CD14-positive monocyte (primary cell): ENCODE measurements at regions not wholly inside any gene's neighbourhood (a gene's known extent, or its start where the extent isn't known, plus 50 kb on each side); places are given as distances from the start of the nearest gene placed in this dataset.

ENCODE experiments used
- DNase-seq, 3 donors: peaks; one replicate each; pipeline ENCODE4 v3.0.0-alpha.2; 2011 to 2022
- H2AFZ ChIP-seq: 2 replicates; pipeline ENCODE4 v1.6.0; 2012; ENCODE audit warnings: mild to moderate bottlenecking, low read depth, low read length, inconsistent platforms; ENCODE audit not compliant: insufficient read depth, poor library complexity, severe bottlenecking
- H3K27ac ChIP-seq, 2 donors: 1 replicate in 1 of 2; 2 replicates in 1 of 2; pipeline ENCODE4 v1.5.1; 2012 to 2013; ENCODE audit warnings: low read length in 2 of 2, control low read depth in 1 of 2, inconsistent platforms in 1 of 2, low read depth in 1 of 2, mild to moderate bottlenecking in 1 of 2
- H3K27me3 ChIP-seq, 2 donors: one replicate each; pipeline versions ENCODE4 v1.6.0 to v1.6.1; 2011 to 2013; ENCODE audit warnings: low read length in 2 of 2; ENCODE audit not compliant: control insufficient read depth in 2 of 2, insufficient read depth in 2 of 2
- H3K36me3 ChIP-seq, 2 donors: replicated peaks in 1 of 2; 1 replicate in 1 of 2; 2 replicates in 1 of 2; pipeline versions ENCODE4 v1.5.1 to v1.6.1; 2012 to 2013; ENCODE audit warnings: low read length in 2 of 2, control low read depth in 1 of 2, inconsistent platforms in 1 of 2, mild to moderate bottlenecking in 1 of 2; ENCODE audit not compliant: insufficient read depth in 2 of 2, control insufficient read depth in 1 of 2
- H3K4me1 ChIP-seq, 2 donors: 1 replicate in 1 of 2; 2 replicates in 1 of 2; pipeline versions ENCODE4 v1.5.1 to v1.6.1; 2012 to 2013; ENCODE audit warnings: low read length in 2 of 2, control low read depth in 1 of 2, inconsistent platforms in 1 of 2, mild to moderate bottlenecking in 1 of 2, moderate library complexity in 1 of 2; ENCODE audit not compliant: insufficient read depth in 2 of 2, control insufficient read depth in 1 of 2
- H3K4me2 ChIP-seq: replicated peaks from 2 replicates; pipeline ENCODE3; 2012; ENCODE audit warnings: low read length, moderate library complexity, mild to moderate bottlenecking; ENCODE audit not compliant: poor library complexity, severe bottlenecking; ENCODE audit errors: extremely low read depth
- H3K4me3 ChIP-seq, 3 experiments: fragments of 200-600 bp in 1 of 3; sonication (generic) in 1 of 3; replicated peaks in 1 of 3; 1 replicate in 2 of 3; 2 replicates in 1 of 3; pipeline ENCODE4 v1.5.1; 2011 to 2013; ENCODE audit warnings: low read length in 3 of 3, mild to moderate bottlenecking in 3 of 3, control low read depth in 2 of 3, low read depth in 2 of 3, inconsistent platforms in 1 of 3, moderate library complexity in 1 of 3
- H3K79me2 ChIP-seq: 2 replicates; pipeline ENCODE4 v1.6.0; 2012; ENCODE audit warnings: mild to moderate bottlenecking, control low read depth, inconsistent platforms, low read length, moderate library complexity; ENCODE audit not compliant: insufficient read depth
- H3K9ac ChIP-seq: 2 replicates; pipeline ENCODE4 v1.6.0; 2017; ENCODE audit warnings: low read length, mild to moderate bottlenecking; ENCODE audit not compliant: insufficient read depth, poor library complexity, severe bottlenecking
- H3K9me3 ChIP-seq, 2 donors: replicated peaks in 1 of 2; 1 replicate in 1 of 2; 2 replicates in 1 of 2; pipeline versions ENCODE4 v1.5.1 to v1.6.1; 2012 to 2013; ENCODE audit warnings: low read length in 2 of 2, control low read depth in 1 of 2; ENCODE audit not compliant: control insufficient read depth in 1 of 2, insufficient read depth in 1 of 2
- H4K20me1 ChIP-seq: 2 replicates; pipeline ENCODE4 v1.6.0; 2012; ENCODE audit warnings: mild to moderate bottlenecking, low read length, control low read depth, moderate library complexity; ENCODE audit not compliant: insufficient read depth
- H3K27ac Mint-ChIP-seq, 7 donors: one replicate each; pipeline ENCODE4 v1.8.0; 2020; ENCODE audit warnings: mild to moderate bottlenecking in 7 of 7, mixed read lengths in 7 of 7, moderate library complexity in 6 of 7, inconsistent platforms in 2 of 7
- H3K27me3 Mint-ChIP-seq, 3 donors: one replicate each; pipeline ENCODE4 v1.8.0; 2021 to 2022; ENCODE audit warnings: low read depth in 3 of 3, mild to moderate bottlenecking in 3 of 3, mixed read lengths in 3 of 3, moderate library complexity in 3 of 3, inconsistent platforms in 1 of 3
- H3K36me3 Mint-ChIP-seq, 2 donors: one replicate each; pipeline ENCODE4 v1.8.0; 2020; ENCODE audit warnings: mixed read lengths in 2 of 2, inconsistent platforms in 1 of 2, mild to moderate bottlenecking in 1 of 2
- H3K4me1 Mint-ChIP-seq: one replicate; pipeline ENCODE4 v1.8.0; 2020; ENCODE audit warnings: mild to moderate bottlenecking, mixed read lengths
- H3K4me3 Mint-ChIP-seq, 2 donors: one replicate each; pipeline ENCODE4 v1.8.0; 2020; ENCODE audit warnings: mild to moderate bottlenecking in 2 of 2, mixed read lengths in 2 of 2, moderate library complexity in 1 of 2
- H3K9me3 Mint-ChIP-seq, 7 donors: one replicate each; pipeline ENCODE4 v1.8.0; 2020 to 2022; ENCODE audit warnings: mixed read lengths in 7 of 7, mild to moderate bottlenecking in 6 of 7, moderate library complexity in 6 of 7, inconsistent platforms in 2 of 7
- WGBS: methylation state at CpG from one replicate; pipeline ENCODE4 v1.1.5; 2013; ENCODE audit warnings: missing lambda C conversion rate; ENCODE audit not compliant: insufficient coverage; 5-methylcytosine and 5-hydroxymethylcytosine counted together
- intact Hi-C, 2 donors: fragments of 100-400 bp; cut with micrococcal nuclease; formaldehyde crosslinking; loops; one replicate each; pipeline versions ENCODE4 v1.15.0 to v1.15.1; 2023
- TF ChIP-seq, protein P1 (sequence below): fragments of 200-600 bp; IDR thresholded peaks from one replicate; pipeline ENCODE4 v1.8.0; 2022; ENCODE audit warnings: antibody characterized with exemption, mild to moderate bottlenecking

DNA sequence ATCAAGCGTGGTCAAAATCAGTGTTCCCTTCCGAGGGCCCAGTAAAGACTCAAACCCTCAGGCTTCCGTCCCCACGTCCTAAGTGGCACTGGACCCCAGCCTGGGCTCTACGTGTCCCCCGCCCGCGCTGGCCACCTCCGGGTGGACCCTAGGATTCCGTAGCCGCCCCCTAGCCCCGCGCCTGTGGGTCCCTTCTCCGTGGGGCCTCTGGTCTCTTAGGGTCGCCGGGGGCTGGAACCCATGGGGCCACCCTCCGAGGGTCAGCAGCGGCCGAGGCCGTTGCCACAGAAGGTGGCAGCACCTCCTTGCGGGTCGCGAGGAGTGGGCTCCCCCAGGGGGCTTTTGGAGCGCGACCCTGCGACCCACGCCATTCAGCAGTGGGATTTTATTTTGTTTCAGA lies 170.5 kb upstream of the EEPD1 start:
- Histone ChIP-seq H3K4me2 (no peak overlapping the region), H3K9ac (no peak overlapping the region), H2AFZ (no peak overlapping the region), H3K36me3 (no peaks in the 10 kb centered on the region), H3K4me3 (no peak overlapping the region), H3K9me3 (no peaks in the 10 kb centered on the region), H4K20me1 (no peaks in the 10 kb centered on the region), H3K79me2 (no peaks in the 10 kb centered on the region), H3K27ac (no peak overlapping the region), H3K4me1 (no peaks in the 10 kb centered on the region), H3K27me3 (no peaks in the 10 kb centered on the region)
- no peaks in the 10 kb centered on the region for H3K36me3 Mint-ChIP-seq
- WGBS = 93% methylated on average over 18 of the region's 27 CpGs
- H3K9me3 Mint-ChIP-seq = no peaks in the 10 kb centered on the region
- no peak overlapping the region for H3K27ac Mint-ChIP-seq
- intact Hi-C loops = loop anchor here (5.0 to 10.0 kb wide), 2 partner anchors 172 to 325 kb away; partner anchors contain the start of gene EEPD1 (in 1 of the 2)
- DNase-seq = no peak
- peaks cover 0 to 3% (median 3%) of the 10 kb centered on the region in 3 donors for H3K27me3 Mint-ChIP-seq
- H3K4me1 Mint-ChIP-seq = no peaks in the 10 kb centered on the region
- H3K4me3 Mint-ChIP-seq = no peak overlapping the region
- TF ChIP-seq, protein P1, sequence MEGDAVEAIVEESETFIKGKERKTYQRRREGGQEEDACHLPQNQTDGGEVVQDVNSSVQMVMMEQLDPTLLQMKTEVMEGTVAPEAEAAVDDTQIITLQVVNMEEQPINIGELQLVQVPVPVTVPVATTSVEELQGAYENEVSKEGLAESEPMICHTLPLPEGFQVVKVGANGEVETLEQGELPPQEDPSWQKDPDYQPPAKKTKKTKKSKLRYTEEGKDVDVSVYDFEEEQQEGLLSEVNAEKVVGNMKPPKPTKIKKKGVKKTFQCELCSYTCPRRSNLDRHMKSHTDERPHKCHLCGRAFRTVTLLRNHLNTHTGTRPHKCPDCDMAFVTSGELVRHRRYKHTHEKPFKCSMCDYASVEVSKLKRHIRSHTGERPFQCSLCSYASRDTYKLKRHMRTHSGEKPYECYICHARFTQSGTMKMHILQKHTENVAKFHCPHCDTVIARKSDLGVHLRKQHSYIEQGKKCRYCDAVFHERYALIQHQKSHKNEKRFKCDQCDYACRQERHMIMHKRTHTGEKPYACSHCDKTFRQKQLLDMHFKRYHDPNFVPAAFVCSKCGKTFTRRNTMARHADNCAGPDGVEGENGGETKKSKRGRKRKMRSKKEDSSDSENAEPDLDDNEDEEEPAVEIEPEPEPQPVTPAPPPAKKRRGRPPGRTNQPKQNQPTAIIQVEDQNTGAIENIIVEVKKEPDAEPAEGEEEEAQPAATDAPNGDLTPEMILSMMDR = no peak

DNA sequence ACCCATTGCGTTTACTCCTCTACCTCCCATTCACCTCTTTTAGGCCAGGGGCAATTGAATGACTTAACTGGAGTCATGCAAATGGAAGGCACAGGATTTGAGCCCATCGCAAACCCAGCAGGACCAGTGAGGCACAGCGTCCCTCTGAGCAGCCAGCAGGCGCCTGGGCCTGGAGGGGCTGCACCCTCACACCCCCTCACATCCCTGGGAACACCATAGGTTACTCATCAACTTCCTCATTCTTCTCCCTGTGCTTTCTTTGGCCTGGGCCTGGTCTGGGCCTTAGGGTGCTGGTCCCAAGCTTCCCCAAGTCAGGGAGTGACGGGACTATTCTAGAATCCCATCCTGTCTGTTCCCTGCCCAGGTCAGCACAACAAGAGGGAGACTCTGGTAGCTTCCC lies 169.4 kb upstream of the EEPD1 start:
- H3K27ac Mint-ChIP-seq = peak overlapping the region in 1 of 7 donors; percentile 78

More for the DNA sequence above, 169.4 kb upstream of the EEPD1 start:
- H3K9me3 Mint-ChIP-seq = no peaks in the 10 kb centered on the region
- peaks cover 0 to 5% (median 3%) of the 10 kb centered on the region in 3 donors for H3K27me3 Mint-ChIP-seq
- Histone ChIP-seq H3K36me3 (no peaks in the 10 kb centered on the region), H3K9me3 (no peaks in the 10 kb centered on the region), H3K27me3 (no peaks in the 10 kb centered on the region), H3K4me3 (no peak overlapping the region), H3K9ac (no peak overlapping the region), H4K20me1 (no peaks in the 10 kb centered on the region), H3K27ac (no peak overlapping the region), H3K4me2 (no peak overlapping the region), H3K4me1 (no peaks in the 10 kb centered on the region), H3K79me2 (no peaks in the 10 kb centered on the region), H2AFZ (no peak overlapping the region)
- H3K4me3 Mint-ChIP-seq = no peak overlapping the region
- H3K4me1 Mint-ChIP-seq = no peaks in the 10 kb centered on the region
- no peak for DNase-seq
- no peaks in the 10 kb centered on the region for H3K36me3 Mint-ChIP-seq
- 67% methylated on average over 3 of the region's 5 CpGs for WGBS
- intact Hi-C loops = loop anchor here (2.0 to 10.0 kb wide), 3 partner anchors 171 to 324 kb away; partner anchors contain the start of gene EEPD1 (in 1 of the 2)
- TF ChIP-seq, protein P1 = no peak
